SKM-1 treated with dmso at 0.1 percent for 144 hours (cell line): ENCODE measurements at regions not wholly inside any gene's neighbourhood (a gene's known extent, or its start where the extent isn't known, plus 50 kb on each side); places are given as distances from the start of the nearest gene placed in this dataset.

Experiments used
- DNase-seq: peaks from one replicate; lab custom pipeline; 2025; ENCODE audit not compliant: unreplicated experiment; lab: John Stamatoyannopoulos, UW

- DNase-seq, result no peak
Measured at GRCh38 chr7:130878785-130879184, 144.8 kb upstream of the KLF14 start.

DNA sequence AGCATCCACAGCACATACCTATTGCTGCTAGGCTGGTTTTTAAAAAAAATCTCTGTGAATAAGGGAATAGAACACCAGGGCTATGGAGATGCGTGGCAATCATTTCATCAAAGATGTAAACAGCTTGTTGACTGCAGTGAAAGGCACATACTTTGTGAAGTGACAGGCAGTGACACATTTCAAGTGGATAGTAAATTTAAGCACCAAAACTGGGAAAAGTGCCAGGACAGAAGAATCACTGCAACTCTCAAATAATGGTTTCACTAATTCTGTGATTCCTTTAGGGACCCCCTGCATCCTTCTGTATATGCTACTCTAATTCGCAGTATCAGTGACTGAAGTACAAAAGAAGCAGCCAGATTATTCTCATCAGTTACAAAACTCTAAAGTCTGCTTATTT is 145.2 kb upstream of the KLF14 start:
- DNase-seq, result no peak

- DNase-seq, result no peak
Measured at GRCh38 chr7:130880668-130881067, 146.7 kb upstream of the KLF14 start.

DNA sequence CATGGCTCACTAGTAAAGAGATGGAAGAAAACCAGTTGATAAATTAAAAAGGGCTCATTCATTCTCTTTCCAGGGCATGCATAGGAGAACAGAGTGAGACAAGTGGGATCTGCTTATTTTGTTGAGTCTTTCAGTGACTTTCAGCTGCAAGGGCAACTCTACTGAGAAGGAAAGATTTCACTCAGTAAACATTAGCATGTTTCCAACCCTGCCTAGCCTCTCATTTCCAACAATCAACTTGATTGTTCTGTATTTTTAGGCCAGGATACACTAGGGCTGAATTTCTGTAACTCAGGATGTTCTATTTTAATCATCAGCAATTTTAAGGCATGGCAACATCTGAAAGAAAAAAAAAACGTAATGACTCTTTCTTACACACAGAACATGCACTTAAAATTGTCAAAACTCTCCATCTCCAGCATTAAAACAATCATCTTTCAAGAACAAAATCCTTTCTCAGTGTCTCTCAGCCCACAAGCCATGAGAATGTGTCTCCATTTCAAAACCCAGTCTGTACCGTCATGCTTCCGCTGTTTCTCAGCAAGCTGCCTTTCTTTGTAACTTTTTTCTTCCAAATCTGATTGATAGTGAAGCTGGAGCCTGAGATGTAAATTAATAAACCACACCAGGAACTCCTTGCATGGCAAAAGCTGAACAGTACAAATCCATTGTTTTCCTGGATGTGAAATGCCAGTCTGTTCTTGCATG is 147.2 kb upstream of the KLF14 start:
- DNase-seq, result no peak

DNA sequence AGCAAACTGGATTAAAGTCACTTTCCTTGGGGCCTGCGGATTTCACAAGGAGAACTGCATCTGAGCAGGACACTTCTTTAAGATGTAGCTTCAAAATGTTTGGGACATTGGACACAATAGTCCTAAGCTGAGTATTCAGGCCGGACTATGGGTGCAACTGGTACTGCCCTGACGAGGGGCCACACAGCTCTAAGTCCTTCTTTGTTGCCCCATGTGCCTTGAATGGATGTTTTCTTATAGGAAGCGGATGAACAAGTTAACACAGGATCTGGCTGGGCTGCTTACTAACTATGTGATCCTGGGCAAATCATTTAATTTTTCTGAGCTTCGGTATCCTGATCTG is 147.8 kb upstream of the KLF14 start:
- no peak for DNase-seq

DNA sequence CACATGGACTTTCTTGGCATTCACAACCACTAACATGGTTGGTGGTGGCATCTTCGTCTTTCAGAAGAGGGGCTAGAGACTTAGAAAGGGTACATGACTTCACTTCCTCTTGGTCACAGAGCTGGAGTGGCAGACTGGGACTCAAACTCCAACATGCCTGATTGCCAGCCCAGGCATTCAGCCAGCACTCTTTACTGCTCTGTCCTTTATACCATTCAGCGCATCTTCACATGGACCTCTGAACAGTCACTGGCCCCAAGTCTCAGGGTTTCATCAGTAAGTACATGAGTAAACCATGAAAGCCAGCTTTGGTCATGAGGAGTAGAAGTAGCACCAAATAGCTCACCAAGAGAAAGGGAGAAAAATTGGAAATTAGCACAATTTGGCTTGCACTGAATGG is 148.4 kb upstream of the KLF14 start:
- no peak for DNase-seq

GRCh38 chr7:130883928-130884327 is 149.9 kb upstream of the KLF14 start:
- no peak for DNase-seq

DNA sequence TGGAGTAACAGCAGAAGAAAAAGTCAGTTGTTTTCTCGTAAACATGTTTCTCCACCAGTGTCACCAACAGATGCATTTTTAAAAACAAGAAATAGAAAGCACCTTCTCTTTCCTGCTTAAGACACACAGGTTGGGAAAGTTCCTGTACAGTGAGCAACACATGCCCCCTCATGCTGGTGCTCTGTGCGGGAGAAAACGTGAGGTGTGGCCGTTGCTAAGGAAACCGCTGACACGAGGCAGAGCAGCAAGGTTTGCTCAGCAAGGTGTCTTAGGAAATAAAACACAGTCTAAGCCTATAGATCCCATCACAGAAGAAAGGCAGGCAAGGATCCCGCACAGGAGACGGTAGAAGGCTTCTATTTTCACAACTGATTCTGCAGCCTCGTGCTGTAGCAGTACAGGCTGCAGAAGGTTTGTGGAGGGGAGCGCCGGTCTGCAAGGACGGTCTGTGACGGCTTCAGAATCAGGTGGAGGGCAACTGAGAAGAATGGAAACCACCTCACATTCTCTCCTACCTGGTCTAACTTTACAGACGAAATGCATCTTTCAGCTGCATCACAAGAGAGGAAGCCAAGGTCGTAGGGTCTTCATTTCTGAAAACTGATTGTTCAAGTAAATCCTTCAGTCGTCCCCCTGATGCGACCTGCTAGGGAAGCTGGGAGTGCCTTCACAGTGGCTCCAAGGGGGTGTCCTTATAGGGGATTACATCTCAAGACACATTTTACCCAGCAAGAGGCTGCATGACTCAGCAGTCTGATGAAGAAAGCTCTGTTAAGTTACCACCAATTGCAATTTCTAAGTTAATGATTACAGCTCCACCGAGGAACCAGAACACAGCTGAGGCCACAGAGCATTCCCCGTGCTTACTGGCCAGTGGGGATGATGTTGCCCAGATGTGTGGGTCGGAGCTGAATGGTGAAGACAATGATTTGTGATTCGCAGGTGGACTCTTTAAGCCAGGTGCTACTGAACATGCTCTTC is 150.7 kb upstream of the KLF14 start:
- DNase-seq, result no peak

GRCh38 chr7:130886438-130887135 is 152.6 kb upstream of the KLF14 start:
- no peak for DNase-seq

DNA sequence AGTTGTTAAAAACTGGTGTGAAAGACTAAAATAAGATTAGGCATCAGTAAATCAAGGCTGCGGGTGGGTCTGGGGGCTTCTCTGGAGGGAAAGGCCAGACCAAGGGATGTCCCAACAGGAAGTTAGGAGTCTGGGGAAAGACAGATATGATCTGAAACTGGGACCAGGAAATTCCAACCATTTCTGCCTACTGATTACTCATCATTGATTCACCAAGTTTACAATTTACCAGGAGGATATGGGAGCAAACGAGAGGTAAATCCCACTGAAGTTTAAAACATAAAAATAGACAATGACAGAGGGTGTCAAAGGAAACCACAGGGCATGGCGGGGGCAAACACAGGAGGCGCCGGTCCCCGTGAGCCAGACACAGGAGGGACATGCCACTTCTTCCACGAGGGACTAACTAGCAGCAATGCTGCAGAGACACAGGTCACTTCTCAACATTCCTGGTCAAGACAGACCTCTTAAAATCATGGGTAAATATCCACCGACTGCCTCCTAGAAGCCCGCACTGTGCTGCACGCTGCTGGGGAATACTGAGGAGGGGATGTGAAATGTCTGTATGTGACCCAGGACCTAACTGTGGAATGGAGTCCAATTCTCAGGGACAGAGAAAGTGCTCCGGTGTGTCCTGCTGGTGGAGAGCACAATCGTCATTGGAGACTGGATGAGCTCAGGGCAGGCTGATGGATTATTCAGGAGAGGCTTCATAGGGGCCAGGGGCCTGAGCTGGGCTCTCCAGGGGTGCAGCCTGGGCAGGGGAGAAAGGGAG is 153.4 kb upstream of the KLF14 start:
- DNase-seq, result no peak

- no peak for DNase-seq
Measured at GRCh38 chr7:130887957-130888371, 154.0 kb upstream of the KLF14 start.

GRCh38 chr7:130888468-130888867 is 154.5 kb upstream of the KLF14 start:
- DNase-seq, result no peak

GRCh38 chr7:130890176-130891020 is 156.4 kb upstream of the KLF14 start:
- no peak for DNase-seq

- DNase-seq, result no peak
Measured at GRCh38 chr7:130891254-130892094, 157.5 kb upstream of the KLF14 start.

DNA sequence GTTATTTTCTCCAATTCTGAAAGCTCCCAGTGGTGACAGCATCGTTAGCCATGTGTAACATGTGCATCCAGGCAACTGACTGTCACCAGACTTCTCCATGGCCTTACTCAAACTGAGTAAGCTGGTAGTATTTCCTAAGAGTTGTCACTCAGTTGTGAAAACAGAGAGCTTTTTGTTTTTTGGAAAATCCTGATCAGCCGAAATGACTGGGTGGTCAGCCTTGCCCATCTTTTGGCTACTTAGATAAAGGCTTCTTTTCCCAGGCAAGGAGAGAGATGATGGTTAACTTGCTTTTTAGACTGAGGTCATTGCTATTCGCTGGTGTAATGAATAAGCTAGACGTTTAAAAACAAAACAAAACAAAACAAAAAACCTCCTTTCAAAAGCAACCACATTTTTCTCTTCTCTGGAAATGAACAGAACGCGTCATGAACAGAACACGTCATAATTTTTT is 159.5 kb upstream of the KLF14 start:
- no peak for DNase-seq

DNA sequence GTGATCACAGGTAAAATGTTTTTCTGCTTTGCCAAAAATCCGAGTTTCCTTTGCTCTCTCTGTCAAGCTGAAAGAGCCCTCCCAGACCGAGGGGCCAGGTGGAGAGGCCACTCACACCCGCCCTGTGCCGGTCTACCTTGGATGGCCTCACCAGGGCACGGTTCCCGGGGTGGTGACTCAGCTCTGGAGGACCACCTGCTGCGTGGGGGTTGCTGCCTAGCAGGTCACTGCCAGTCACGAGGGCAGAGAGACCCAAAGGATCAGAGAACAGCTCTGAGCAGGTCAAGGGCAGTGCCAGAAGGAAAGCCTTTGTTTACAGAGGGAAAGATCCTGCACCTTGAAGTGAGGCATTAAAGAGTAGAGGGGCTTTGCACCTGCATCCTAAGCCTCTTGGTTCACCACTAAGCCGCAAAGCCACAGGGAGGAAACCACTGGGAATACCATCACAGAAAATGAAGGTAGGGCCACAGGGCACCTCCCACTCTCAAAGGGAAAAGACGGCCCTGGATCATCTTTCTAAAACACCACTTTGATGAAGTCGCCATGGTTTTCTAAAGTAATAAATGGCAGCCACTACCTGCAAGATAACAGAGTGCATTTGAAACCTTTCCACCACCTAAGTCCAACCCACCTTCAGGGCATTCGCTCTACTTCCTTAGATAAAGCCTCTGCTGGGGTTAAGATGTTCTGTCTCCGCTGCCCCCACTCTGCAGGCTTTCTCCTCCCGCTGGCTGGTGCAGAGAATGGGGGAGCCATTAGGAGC is 160.3 kb upstream of the KLF14 start:
- no peak for DNase-seq

- DNase-seq, result no peak
Measured at GRCh38 chr7:130894909-130895750, 161.1 kb upstream of the KLF14 start.
